Astrocyte (in vitro differentiated cells and primary cell): ENCODE measurements at regions not wholly inside any gene's neighbourhood (a gene's known extent, or its start where the extent isn't known, plus 50 kb on each side); places are given as distances from the start of the nearest gene placed in this dataset.

Source experiments
- DNase-seq: peaks from one replicate; pipeline ENCODE4 v3.0.0-alpha.2; 2010; ENCODE audit warnings: low read depth
- FAIRE-seq: peaks from 2 replicates; lab custom pipeline; 2011; peaks lifted over from hg19 to GRCh38; lab: Jason Lieb, UNC
- H2AFZ ChIP-seq: 2 replicates; pipeline ENCODE4 v1.6.0; 2012; ENCODE audit warnings: low read depth, low read length, inconsistent platforms
- H3K27ac ChIP-seq: 2 replicates; pipeline ENCODE4 v1.5.1; 2011; ENCODE audit warnings: low read depth, low read length, inconsistent platforms
- H3K27me3 ChIP-seq: 2 replicates; pipeline ENCODE4 v1.6.0; 2011; ENCODE audit warnings: low read length, inconsistent platforms; ENCODE audit not compliant: insufficient read depth
- H3K36me3 ChIP-seq: 2 replicates; pipeline ENCODE4 v1.5.1; 2011; ENCODE audit warnings: low read length, inconsistent platforms; ENCODE audit not compliant: insufficient read depth
- H3K4me1 ChIP-seq: 2 replicates; pipeline ENCODE4 v1.5.1; 2011; ENCODE audit warnings: low read length, inconsistent platforms; ENCODE audit not compliant: insufficient read depth
- H3K4me2 ChIP-seq: 2 replicates; pipeline ENCODE4 v1.6.0; 2012; ENCODE audit warnings: low read length, inconsistent platforms
- H3K4me3 ChIP-seq: 2 replicates; pipeline ENCODE4 v1.5.1; 2011; ENCODE audit warnings: low read depth, mild to moderate bottlenecking, low read length, inconsistent platforms; ENCODE audit not compliant: insufficient read depth
- H3K79me2 ChIP-seq: 2 replicates; pipeline ENCODE4 v1.6.0; 2012; ENCODE audit warnings: mild to moderate bottlenecking, low read length, inconsistent platforms; ENCODE audit not compliant: insufficient read depth
- H3K9ac ChIP-seq: 2 replicates; pipeline ENCODE4 v1.6.0; 2012; ENCODE audit warnings: mild to moderate bottlenecking, low read length, inconsistent platforms
- H3K9me3 ChIP-seq: 2 replicates; pipeline ENCODE4 v1.5.1; 2012; ENCODE audit warnings: low read depth, mild to moderate bottlenecking, low read length, inconsistent platforms; ENCODE audit not compliant: insufficient read depth
- H4K20me1 ChIP-seq: 2 replicates; pipeline ENCODE4 v1.6.0; 2012; ENCODE audit warnings: low read length, inconsistent platforms; ENCODE audit not compliant: insufficient read depth
- H3K27ac Mint-ChIP-seq: one replicate; pipeline ENCODE4 v1.8.0; 2021; ENCODE audit warnings: mild to moderate bottlenecking, mixed read lengths; ENCODE audit not compliant: unreplicated experiment
- H3K27me3 Mint-ChIP-seq: one replicate; pipeline ENCODE4 v1.8.0; 2021; ENCODE audit warnings: low read depth, mixed read lengths; ENCODE audit not compliant: unreplicated experiment
- H3K36me3 Mint-ChIP-seq: one replicate; pipeline ENCODE4 v1.8.0; 2021; ENCODE audit warnings: low read depth, mixed read lengths; ENCODE audit not compliant: unreplicated experiment
- H3K4me1 Mint-ChIP-seq: one replicate; pipeline ENCODE4 v1.8.0; 2021; ENCODE audit warnings: low read depth, mixed read lengths; ENCODE audit not compliant: unreplicated experiment
- H3K4me3 Mint-ChIP-seq: one replicate; pipeline ENCODE4 v1.8.0; 2021; ENCODE audit warnings: mild to moderate bottlenecking, moderate library complexity, mixed read lengths; ENCODE audit not compliant: unreplicated experiment
- H3K9me3 Mint-ChIP-seq: one replicate; pipeline ENCODE4 v1.8.0; 2021; ENCODE audit warnings: mild to moderate bottlenecking, mixed read lengths; ENCODE audit not compliant: unreplicated experiment
- CTCF ChIP-seq: IDR thresholded peaks from 2 replicates; pipeline ENCODE4 v1.5.1; 2011; ENCODE audit warnings: low read depth, mild to moderate bottlenecking, inconsistent platforms, low read length, moderate library complexity; ENCODE audit not compliant: insufficient read depth
- EZH2 ChIP-seq: IDR thresholded peaks from 2 replicates; pipeline ENCODE4 v1.6.1; 2012; ENCODE audit warnings: mild to moderate bottlenecking, low read length, inconsistent platforms; ENCODE audit not compliant: insufficient read depth

- FAIRE-seq (no peak), DNase-seq (no peak)
- Histone ChIP-seq H3K36me3 (no peaks in the 10 kb centered on the region), H3K4me1 (no peaks in the 10 kb centered on the region), H3K9ac (no peak overlapping the region), H3K9me3 (peaks cover 2% of the 10 kb centered on the region), H3K27ac (no peak overlapping the region), H2AFZ (no peak overlapping the region), H3K27me3 (no peaks in the 10 kb centered on the region), H4K20me1 (no peaks in the 10 kb centered on the region), H3K79me2 (no peaks in the 10 kb centered on the region), H3K4me3 (no peak overlapping the region), H3K4me2 (no peak overlapping the region)
- H3K4me3 Mint-ChIP-seq = no peak overlapping the region
- H3K27ac Mint-ChIP-seq = no peak overlapping the region
- no peaks in the 10 kb centered on the region for H3K27me3 Mint-ChIP-seq
- TF ChIP-seq EZH2 (no peak), CTCF (no peak)
- peaks cover 7% of the 10 kb centered on the region for H3K9me3 Mint-ChIP-seq
- no peaks in the 10 kb centered on the region for H3K4me1 Mint-ChIP-seq
- H3K36me3 Mint-ChIP-seq = no peaks in the 10 kb centered on the region
Observed at GRCh38 chr4:63232058-63232457, 1177.2 kb downstream of the TECRL start.

GRCh38 chr4:63226229-63226628, 1183.0 kb downstream of the TECRL start:
- no peaks in the 10 kb centered on the region for H3K27me3 ChIP-seq
- H3K4me1 Mint-ChIP-seq = no peaks in the 10 kb centered on the region
- H3K79me2 ChIP-seq = no peaks in the 10 kb centered on the region
- H3K9ac ChIP-seq = no peak overlapping the region
- H3K36me3 ChIP-seq = no peaks in the 10 kb centered on the region
- H3K9me3 ChIP-seq = no peaks in the 10 kb centered on the region
- no peak overlapping the region for H2AFZ ChIP-seq
- no peak overlapping the region for H3K4me3 Mint-ChIP-seq
- no peak for TF ChIP-seq CTCF
- TF ChIP-seq EZH2 = no peak
- no peak overlapping the region for H3K4me3 ChIP-seq
- DNase-seq (no peak), FAIRE-seq (no peak)
- no peaks in the 10 kb centered on the region for H3K36me3 Mint-ChIP-seq
- no peaks in the 10 kb centered on the region for H3K4me1 ChIP-seq
- H3K9me3 Mint-ChIP-seq = peaks cover 4% of the 10 kb centered on the region
- H3K27ac ChIP-seq = no peak overlapping the region
- H3K4me2 ChIP-seq = no peak overlapping the region
- no peaks in the 10 kb centered on the region for H4K20me1 ChIP-seq
- no peaks in the 10 kb centered on the region for H3K27me3 Mint-ChIP-seq
- H3K27ac Mint-ChIP-seq = no peak overlapping the region

- TF ChIP-seq CTCF = no peak
- TF ChIP-seq EZH2 = no peak
- no peak overlapping the region for H3K27ac ChIP-seq
- FAIRE-seq = no peak
Observed at GRCh38 chr4:63222466-63222865, 1186.8 kb downstream of the TECRL start.

More at GRCh38 chr4:63222466-63222865, 1186.8 kb downstream of the TECRL start:
- Mint-ChIP-seq H3K36me3 (no peaks in the 10 kb centered on the region), H3K27me3 (no peaks in the 10 kb centered on the region), H3K9me3 (peaks cover 6% of the 10 kb centered on the region), H3K4me1 (peaks cover 14% of the 10 kb centered on the region), H3K4me3 (no peak overlapping the region), H3K27ac (no peak overlapping the region)
- no peaks in the 10 kb centered on the region for H3K79me2 ChIP-seq
- no peak overlapping the region for H2AFZ ChIP-seq
- no peaks in the 10 kb centered on the region for H3K36me3 ChIP-seq
- peaks cover 6% of the 10 kb centered on the region for H3K9me3 ChIP-seq
- H4K20me1 ChIP-seq = no peaks in the 10 kb centered on the region
- H3K4me2 ChIP-seq = no peak overlapping the region
- H3K4me3 ChIP-seq = no peak overlapping the region
- no peak overlapping the region for H3K9ac ChIP-seq
- no peak for DNase-seq
- H3K27me3 ChIP-seq = no peaks in the 10 kb centered on the region
- H3K4me1 ChIP-seq = no peaks in the 10 kb centered on the region
